ENCODE measurements at regions not wholly inside any gene's neighbourhood (a gene's known extent, or its start where the extent isn't known, plus 50 kb on each side); places are given as distances from the start of the nearest gene placed in this dataset.

- DNase-seq (ENCODE audit: extremely low read depth, low read depth): no peak
- TF ChIP-seq CTCF (IDR thresholded peaks at IDR 0.05; ENCODE audit: low read depth, low read length): no peak
Observed at GRCh38 chr4:31272331-31273061, 552.3 kb downstream of the PCDH7 start.

GRCh38 chr4:31275906-31276305 lies 555.7 kb downstream of the PCDH7 start:
- no peak for DNase-seq (ENCODE audit: extremely low read depth, low read depth)
- TF ChIP-seq CTCF (IDR thresholded peaks at IDR 0.05; ENCODE audit: low read depth, low read length): no peak

GRCh38 chr4:31283679-31284078 lies 563.5 kb downstream of the PCDH7 start:
- no peak for TF ChIP-seq CTCF (IDR thresholded peaks at IDR 0.05; ENCODE audit: low read depth, low read length)

GRCh38 chr4:31290836-31291235 lies 570.7 kb downstream of the PCDH7 start:
- DNase-seq (ENCODE audit: extremely low read depth, low read depth): no peak
- TF ChIP-seq CTCF (IDR thresholded peaks at IDR 0.05; ENCODE audit: low read depth, low read length): no peak

More at GRCh38 chr4:31283679-31284078, 563.5 kb downstream of the PCDH7 start:
- DNase-seq (ENCODE audit: extremely low read depth, low read depth): no peak

GRCh38 chr4:31291238-31291637 lies 571.1 kb downstream of the PCDH7 start:
- no peak for DNase-seq (ENCODE audit: extremely low read depth, low read depth)
- no peak for TF ChIP-seq CTCF (IDR thresholded peaks at IDR 0.05; ENCODE audit: low read depth, low read length)

GRCh38 chr4:31294655-31295480 lies 574.7 kb downstream of the PCDH7 start:
- no peak for TF ChIP-seq CTCF (IDR thresholded peaks at IDR 0.05; ENCODE audit: low read depth, low read length)
- no peak for DNase-seq (ENCODE audit: extremely low read depth, low read depth)

GRCh38 chr4:31298737-31299136 lies 578.6 kb downstream of the PCDH7 start:
- no peak for DNase-seq (ENCODE audit: extremely low read depth, low read depth)
- TF ChIP-seq CTCF (IDR thresholded peaks at IDR 0.05; ENCODE audit: low read depth, low read length): no peak
